ENCODE measurements at regions not wholly inside any gene's neighbourhood (a gene's known extent, or its start where the extent isn't known, plus 50 kb on each side); places are given as distances from the start of the nearest gene placed in this dataset.

- TF ChIP-seq CUX1 (IDR thresholded peaks at IDR 0.05; ENCODE audit: insufficient replicate concordance, low read depth, low read length) (no peak), STAT1 (conservative IDR thresholded peaks at IDR 0.05) (no peak), SREBF1 (IDR thresholded peaks at IDR 0.05; ENCODE audit: low read length) (no peak), ZNF217 (IDR thresholded peaks at IDR 0.05) (no peak), SMARCA5 (IDR thresholded peaks at IDR 0.05) (no peak), EED (IDR thresholded peaks at IDR 0.05; ENCODE audit: low read depth) (no peak), ZNF687 (IDR thresholded peaks at IDR 0.05) (no peak), GABPA (IDR thresholded peaks at IDR 0.05; ENCODE audit: low read depth) (no peak)
Measured at GRCh38 chr1:207227131-207227630, 94.3 kb upstream of the CD55 start (continued).

Data from GM12878 (cell line).